Neural progenitor cell (in vitro differentiated cells): ENCODE measurements at regions not wholly inside any gene's neighbourhood (a gene's known extent, or its start where the extent isn't known, plus 50 kb on each side); places are given as distances from the start of the nearest gene placed in this dataset.

Experiments used
- CTCF ChIP-seq: fragments of 200-600 bp; sonication (generic); IDR thresholded peaks from 2 replicates; pipeline ENCODE4 v1.5.1; 2017; ENCODE audit warnings: antibody characterized with exemption, mild to moderate bottlenecking
- EZH2 ChIP-seq: fragments of 200-600 bp; sonication (generic); IDR thresholded peaks from 2 replicates; pipeline ENCODE4 v1.6.1; 2017; ENCODE audit warnings: antibody characterized with exemption, mild to moderate bottlenecking, moderate library complexity

- no peak for TF ChIP-seq CTCF
- no peak for TF ChIP-seq EZH2
These were observed 83.4 kb upstream of the PRL start for GRCh38 chr6:22380236-22380635.
